ENCODE measurements at regions not wholly inside any gene's neighbourhood (a gene's known extent, or its start where the extent isn't known, plus 50 kb on each side); places are given as distances from the start of the nearest gene placed in this dataset.

GRCh38 chr11:92728628-92729027 is 240.8 kb upstream of the MTNR1B start:
- TF ChIP-seq RAD21 (conservative IDR thresholded peaks at IDR 0.05) (no peak), CTCF (IDR thresholded peaks at IDR 0.05; ENCODE audit: poor library complexity, severe bottlenecking) (no peak), MXI1 (conservative IDR thresholded peaks at IDR 0.05; ENCODE audit: poor library complexity, severe bottlenecking) (no peak), EZH2 (IDR thresholded peaks at IDR 0.05; ENCODE audit: borderline replicate concordance, insufficient read depth, low read length, poor library complexity, severe bottlenecking) (no peak), POLR2AphosphoS5 (IDR thresholded peaks at IDR 0.05) (no peak), EP300 (conservative IDR thresholded peaks at IDR 0.05; ENCODE audit: poor library complexity, severe bottlenecking) (no peak), SMC3 (conservative IDR thresholded peaks at IDR 0.05; ENCODE audit: poor library complexity) (no peak)

Measured in neural cell (in vitro differentiated cells).